ENCODE measurements at regions not wholly inside any gene's neighbourhood (a gene's known extent, or its start where the extent isn't known, plus 50 kb on each side); places are given as distances from the start of the nearest gene placed in this dataset.
"Not testable (repeated sequence)": the region's sequence is repeated elsewhere in the genome, so short reads cannot be mapped to it uniquely, and the experiment has no call there.

DNA sequence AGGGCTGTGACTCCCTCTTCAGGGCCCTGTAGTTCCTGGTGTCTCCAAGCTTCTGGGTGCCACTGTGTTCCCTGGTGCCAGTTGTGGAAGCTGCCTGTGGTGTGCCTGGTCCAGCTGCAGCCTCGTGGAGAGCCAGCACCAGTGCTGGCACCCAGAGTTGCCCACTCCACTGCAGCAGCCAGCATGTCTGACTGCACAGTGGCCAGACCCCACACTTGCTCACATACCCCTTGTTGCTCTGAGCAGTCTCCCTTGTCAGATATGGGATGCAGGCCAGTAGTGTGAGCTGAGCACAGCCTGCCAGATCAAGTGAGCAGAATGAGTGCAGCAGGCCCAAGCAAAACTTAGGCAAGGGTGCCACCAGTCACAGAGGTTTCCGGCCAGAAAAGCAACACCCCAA, 108.6 kb downstream of the ZMAT1 start:
- Histone ChIP-seq H3K4me1 (no peaks in the 10 kb centered on the region), H3K9me3 (peaks cover 0 to 10% (median 0%) of the 10 kb centered on the region in 11 donors), H3K27ac (no peak overlapping the region), H3K4me3 (no peak overlapping the region), H3K36me3 (no peaks in the 10 kb centered on the region), H3K27me3 (peaks cover 0 to 20% (median 0%) of the 10 kb centered on the region in 7 donors)
- intact Hi-C loops (cut with DNase I), result no loop called here
- no peak for ATAC-seq
- DNase-seq, result no peak
- WGBS, 2 donors, result 55 to 65% methylated on average over 2 of the region's 2 CpGs
- TF ChIP-seq, protein P1, sequence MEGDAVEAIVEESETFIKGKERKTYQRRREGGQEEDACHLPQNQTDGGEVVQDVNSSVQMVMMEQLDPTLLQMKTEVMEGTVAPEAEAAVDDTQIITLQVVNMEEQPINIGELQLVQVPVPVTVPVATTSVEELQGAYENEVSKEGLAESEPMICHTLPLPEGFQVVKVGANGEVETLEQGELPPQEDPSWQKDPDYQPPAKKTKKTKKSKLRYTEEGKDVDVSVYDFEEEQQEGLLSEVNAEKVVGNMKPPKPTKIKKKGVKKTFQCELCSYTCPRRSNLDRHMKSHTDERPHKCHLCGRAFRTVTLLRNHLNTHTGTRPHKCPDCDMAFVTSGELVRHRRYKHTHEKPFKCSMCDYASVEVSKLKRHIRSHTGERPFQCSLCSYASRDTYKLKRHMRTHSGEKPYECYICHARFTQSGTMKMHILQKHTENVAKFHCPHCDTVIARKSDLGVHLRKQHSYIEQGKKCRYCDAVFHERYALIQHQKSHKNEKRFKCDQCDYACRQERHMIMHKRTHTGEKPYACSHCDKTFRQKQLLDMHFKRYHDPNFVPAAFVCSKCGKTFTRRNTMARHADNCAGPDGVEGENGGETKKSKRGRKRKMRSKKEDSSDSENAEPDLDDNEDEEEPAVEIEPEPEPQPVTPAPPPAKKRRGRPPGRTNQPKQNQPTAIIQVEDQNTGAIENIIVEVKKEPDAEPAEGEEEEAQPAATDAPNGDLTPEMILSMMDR (IDR thresholded peaks at IDR 0.05), result no peak

DNA sequence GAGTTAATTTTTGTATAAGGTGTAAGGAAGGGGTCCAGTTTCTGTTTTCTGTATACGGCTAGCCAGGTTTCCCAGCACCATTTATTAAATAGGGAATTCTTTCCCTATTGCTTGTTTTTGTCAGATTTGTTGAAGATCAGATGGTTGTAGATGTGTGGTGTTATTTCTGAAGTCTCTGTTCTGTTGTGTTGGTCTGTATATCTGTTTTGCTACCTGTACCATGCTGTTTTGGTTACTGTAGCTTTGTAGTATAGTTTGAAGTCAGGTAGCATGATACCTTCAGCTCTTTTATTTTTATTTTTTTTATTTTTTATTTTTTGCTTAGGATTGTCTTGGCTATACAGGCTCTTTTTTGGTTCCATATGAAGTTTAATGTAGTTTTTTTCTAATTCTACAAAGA, 114.1 kb downstream of the ZMAT1 start:
- H3K4me1 ChIP-seq; DNase-seq; H3K27ac ChIP-seq; H3K4me3 ChIP-seq; H3K27me3 ChIP-seq; intact Hi-C loops (cut with DNase I); H3K36me3 ChIP-seq; ATAC-seq: not testable (repeated sequence)
- 92 to 100% methylated on average over 1 of the region's 1 CpG for WGBS, 2 donors
- H3K9me3 ChIP-seq, result peaks cover 0 to 17% (median 3%) of the 10 kb centered on the region in 11 donors

DNA sequence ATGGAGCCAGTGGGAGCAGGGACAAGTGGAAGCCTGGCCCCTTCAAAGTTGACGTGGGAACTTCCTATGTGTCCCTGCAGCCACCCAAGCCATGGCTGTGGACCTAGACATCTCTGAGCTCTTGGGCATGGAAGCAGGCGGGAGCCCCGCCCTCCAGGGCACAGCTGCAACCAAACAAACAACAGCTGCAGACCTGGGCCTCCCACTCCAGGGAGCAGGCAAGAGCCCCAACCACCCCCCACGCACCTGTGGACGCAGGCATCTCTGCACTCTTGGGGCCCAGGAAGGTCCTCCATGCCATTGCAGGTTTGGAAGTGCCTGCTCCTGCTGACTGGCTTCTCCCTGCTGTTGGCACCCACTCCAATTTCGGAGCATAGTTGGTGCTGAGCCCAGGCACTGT, 118.6 kb downstream of the ZMAT1 start:
- no peaks in the 10 kb centered on the region for H3K4me1 ChIP-seq
- intact Hi-C loops (cut with DNase I), result no loop called here
- 78 to 100% methylated on average over 1 to 6 of the region's 6 CpGs for WGBS, 2 donors
- H3K27ac ChIP-seq, result no peak overlapping the region
- ATAC-seq (no peak), DNase-seq (no peak)
- TF ChIP-seq, protein P1 (IDR thresholded peaks at IDR 0.05), result no peak
- peaks cover 0 to 14% (median 3%) of the 10 kb centered on the region in 11 donors for H3K9me3 ChIP-seq
- no peaks in the 10 kb centered on the region for H3K36me3 ChIP-seq
- H3K27me3 ChIP-seq, result peaks cover 0 to 7% (median 0%) of the 10 kb centered on the region in 7 donors
- no peak overlapping the region for H3K4me3 ChIP-seq

DNA sequence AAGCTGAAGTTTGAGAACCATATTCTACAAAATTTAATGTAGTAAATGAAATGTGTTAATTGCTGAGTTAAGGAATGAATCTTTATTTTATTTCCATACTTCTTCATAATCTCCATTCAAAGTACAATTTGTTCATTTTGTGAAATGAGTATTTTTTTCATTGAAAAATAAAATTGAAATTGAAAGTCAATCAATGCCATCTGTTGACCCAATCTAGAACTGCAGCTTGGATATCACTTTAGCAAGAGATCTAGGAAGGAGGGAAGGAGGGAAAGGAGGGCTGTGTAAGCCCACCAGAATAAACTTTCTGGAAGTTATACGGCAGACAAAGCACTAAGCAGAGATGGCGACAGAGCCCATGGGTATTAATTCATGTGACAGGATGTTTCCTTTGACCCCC, 128.4 kb downstream of the ZMAT1 start:
- no peaks in the 10 kb centered on the region for H3K4me1 ChIP-seq
- TF ChIP-seq, protein P1 (IDR thresholded peaks at IDR 0.05), result peak; percentile 15 to 57 (median 49)
- 11 to 24% methylated on average over 2 of the region's 2 CpGs for whole genome bisulfite sequencing, 2 donors
- H3K36me3 ChIP-seq, result no peaks in the 10 kb centered on the region
- no peak overlapping the region for H3K4me3 ChIP-seq
- H3K27ac ChIP-seq, result no peak overlapping the region
- no peak for ATAC-seq
- intact Hi-C loops (cut with DNase I), result loop anchor here in 9 of 10 donors (5.0 kb wide), 2 partner anchors 206 to 386 kb away; no protein-coding TSS in a partner anchor
- peaks cover 0 to 7% (median 0%) of the 10 kb centered on the region in 11 donors for H3K9me3 ChIP-seq
- no peak for DNase-seq
- peaks cover 0 to 8% (median 0%) of the 10 kb centered on the region in 7 donors for H3K27me3 ChIP-seq

DNA sequence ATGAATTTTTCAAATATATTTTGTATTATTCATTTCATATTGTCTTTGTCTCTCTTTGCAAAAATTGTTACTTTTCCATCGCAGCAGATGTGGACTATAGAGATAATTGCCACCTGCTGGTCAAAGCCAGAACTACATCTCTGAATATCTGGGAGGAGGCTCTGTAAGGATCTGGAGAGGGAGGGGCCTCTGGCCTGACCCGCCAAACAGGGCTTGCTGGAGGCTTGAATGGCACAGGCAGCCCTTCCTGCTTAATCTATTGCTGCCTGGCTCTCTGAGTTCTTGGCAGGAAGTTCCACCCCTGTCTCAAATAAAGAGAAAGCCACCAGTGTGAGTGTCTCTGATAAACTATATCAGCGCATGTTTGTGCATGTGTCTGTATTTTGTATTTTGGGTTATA, 132.4 kb downstream of the ZMAT1 start:
- Histone ChIP-seq H3K27me3 (peaks cover 0 to 13% (median 0%) of the 10 kb centered on the region in 7 donors), H3K27ac (no peak overlapping the region), H3K9me3 (no peaks in the 10 kb centered on the region), H3K4me1 (no peaks in the 10 kb centered on the region), H3K36me3 (no peaks in the 10 kb centered on the region), H3K4me3 (peak overlapping the region in 6 of 10 donors; percentile 22 to 38 (median 30))
- 0 to 1% methylated on average over 3 of the region's 3 CpGs for WGBS, 2 donors
- ATAC-seq, result peak; percentile 97 to 100 (median 100)
- DNase-seq, result peak; percentile 67 to 90
- TF ChIP-seq, protein P1 (IDR thresholded peaks at IDR 0.05), result peak; percentile 46 to 83 (median 71)
- intact Hi-C loops (cut with DNase I), result loop anchor here in 8 of 10 donors (2.0 to 10.0 kb wide), 6 partner anchors 142 to 385 kb away; partner anchors contain the start of genes ARMCX2 (in 1 of the 8) and ARMCX6 (in 1 of the 8)

Data from heart right ventricle (tissue), 16 donors.